SK-N-DZ (cell line): ENCODE measurements at regions not wholly inside any gene's neighbourhood (a gene's known extent, or its start where the extent isn't known, plus 50 kb on each side); places are given as distances from the start of the nearest gene placed in this dataset.
"Not testable (repeated sequence)": the region's sequence is repeated elsewhere in the genome, so short reads cannot be mapped to it uniquely, and the experiment has no call there.

Source experiments
- DNase-seq: peaks from one replicate; pipeline ENCODE4 v3.0.0-alpha.2; 2015; ENCODE audit warnings: low spot score

DNA sequence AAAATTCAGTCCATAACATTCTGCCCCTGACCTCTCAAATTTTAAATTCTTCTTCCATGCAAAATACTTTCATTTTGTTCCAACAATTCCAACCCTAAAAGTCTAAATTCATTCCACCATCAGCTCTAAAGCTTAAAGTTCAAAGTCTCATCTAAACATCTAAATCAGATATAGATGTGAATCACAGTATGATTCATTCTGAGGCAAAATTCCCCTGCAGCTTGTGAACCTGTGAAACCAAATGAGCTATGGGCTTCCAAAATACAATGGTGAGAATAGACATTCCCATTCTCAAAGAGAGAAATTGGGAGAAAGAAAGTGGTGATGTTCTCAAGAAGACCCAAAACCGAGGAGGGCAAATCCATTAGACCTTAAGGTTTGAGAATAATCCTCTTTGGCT, 309.8 kb downstream of the HIVEP2 start:
- no peak for DNase-seq

DNA sequence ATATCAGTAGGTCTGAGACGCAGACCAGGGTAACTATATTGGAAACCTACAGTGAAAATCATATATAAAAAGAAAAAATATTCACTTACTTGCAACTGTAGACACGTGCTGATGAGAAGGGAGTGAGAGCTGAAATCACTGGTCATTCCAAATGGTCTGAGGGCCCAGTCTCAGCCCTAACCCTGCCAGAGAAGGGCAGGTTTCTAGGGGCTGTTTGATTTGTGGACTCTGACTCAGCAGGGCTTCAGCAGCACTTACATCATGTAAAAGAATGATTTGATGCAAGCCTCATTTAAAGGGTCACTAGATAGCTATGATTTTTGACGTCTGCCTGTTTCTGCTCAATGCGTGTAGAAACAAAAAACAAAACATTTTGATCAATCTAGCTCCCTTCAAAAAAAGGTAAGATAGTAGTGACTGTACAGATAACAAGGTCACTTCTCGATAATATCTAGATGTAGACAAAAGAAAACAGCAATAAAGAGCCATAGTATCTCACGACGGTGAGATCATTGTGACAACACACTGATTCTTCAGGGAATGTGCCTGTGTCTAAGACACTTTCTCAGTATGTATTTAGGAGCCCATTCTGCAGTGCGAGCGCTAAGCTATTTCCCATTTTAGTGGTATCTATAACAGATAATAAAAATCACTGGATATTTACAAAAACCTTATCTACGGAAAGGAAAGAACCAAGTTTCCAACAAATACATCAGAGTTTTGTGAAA, 307.2 kb downstream of the HIVEP2 start:
- DNase-seq: no peak

DNA sequence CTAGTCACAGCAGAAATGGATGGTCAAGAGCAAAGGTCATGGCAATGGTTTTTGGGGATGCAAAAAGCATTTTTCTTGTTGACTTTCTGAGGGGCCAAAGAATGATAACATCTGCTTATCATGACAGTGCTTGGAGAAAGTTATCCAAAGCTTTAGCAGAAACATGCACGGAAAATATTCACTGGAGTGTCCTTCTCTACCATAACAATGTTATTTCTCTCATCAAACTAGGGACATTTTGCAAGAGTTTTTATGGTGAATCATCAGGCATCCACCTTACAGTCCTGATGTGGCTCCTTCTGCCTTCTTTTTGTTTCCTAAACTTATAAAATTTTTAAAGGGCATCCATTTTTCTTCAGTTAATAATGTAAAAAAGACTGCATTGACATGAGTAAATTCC, 302.3 kb downstream of the HIVEP2 start:
- no peak for DNase-seq

DNA sequence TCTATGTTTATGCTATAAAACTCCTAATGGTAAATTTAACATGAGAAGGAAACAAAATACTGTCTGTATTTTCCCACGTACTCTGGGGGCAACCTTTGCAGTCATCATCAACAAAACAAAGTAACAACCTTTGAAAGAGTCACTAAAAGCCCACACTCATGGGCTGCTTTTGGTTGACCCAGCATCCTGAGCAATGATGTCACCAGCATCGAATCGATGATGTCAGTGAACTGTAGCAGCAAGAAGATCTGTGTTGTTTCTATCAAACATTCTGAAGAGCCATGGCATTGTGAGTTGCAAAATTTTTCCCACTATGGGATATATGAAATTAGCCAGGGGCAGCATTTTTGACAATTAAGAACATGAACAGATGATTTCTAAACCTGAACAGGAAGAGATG, 300.1 kb downstream of the HIVEP2 start:
- no peak for DNase-seq

DNA sequence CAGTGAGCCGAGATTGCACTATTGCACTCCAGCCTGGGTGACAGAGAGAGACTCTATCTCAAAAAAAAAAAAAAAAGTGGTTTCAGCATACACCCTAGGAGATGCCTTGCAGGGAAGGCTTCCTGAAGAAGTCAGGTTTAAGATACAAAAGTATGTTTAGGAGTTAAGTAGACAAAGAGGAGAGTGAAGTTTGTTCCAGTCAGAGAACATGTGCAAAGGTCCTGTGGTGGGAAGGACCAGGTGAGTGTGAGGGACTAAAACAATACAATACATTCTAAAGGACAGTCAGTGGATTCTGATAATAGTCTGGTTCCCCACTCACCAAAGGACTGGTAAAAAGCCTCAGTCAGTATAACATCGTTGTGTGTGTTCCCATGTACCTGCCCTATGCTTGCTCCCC, 299.3 kb downstream of the HIVEP2 start:
- DNase-seq: no peak

DNA sequence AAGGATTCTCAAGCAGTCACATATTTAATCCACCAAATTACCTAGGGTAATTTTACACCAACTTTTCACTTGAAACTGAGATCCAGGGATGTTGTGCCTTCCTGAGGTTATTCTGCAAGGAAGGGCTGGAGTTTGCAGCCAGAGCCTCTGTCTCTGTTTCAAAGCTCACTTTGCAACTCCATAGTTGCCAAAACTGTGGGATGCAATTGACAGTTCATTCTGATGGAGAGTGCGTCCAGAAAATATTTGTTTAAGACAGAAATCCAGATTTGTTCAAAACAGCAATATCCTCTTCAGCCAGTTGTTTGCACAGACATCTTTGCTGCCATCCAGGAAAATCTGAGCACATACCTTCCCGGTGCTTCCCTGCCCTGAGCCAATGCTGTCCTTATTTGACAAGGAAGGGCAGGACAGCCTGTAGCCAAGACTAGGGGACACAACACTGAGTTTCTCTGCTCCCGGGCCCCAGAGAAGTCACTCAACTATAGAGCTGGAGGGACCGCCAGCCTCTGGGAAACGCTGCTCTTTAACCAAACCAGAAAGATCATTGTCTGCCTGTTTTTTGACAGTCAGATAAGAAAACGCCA, 297.4 kb downstream of the HIVEP2 start:
- no peak for DNase-seq

DNA sequence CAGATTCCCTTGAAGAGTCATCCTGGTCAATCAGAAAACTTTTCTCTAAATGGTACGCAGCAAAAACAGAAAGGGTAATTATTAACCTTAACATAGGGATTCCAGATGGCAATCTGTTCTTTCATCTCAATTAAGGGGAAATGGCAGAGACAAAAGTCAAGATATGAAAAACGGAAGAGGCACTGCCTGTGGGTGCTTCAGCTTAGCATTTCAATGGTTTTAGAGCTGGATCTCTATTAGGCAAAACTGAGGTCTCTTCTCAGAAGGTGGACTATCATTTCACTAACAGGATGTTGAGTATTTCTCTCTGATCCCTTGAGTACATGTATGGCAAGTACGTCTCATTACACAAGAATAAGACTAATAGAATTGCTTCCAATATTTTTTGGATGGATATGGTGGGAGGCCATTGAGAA, 296.9 kb downstream of the HIVEP2 start:
- DNase-seq: peak; percentile 73

DNA sequence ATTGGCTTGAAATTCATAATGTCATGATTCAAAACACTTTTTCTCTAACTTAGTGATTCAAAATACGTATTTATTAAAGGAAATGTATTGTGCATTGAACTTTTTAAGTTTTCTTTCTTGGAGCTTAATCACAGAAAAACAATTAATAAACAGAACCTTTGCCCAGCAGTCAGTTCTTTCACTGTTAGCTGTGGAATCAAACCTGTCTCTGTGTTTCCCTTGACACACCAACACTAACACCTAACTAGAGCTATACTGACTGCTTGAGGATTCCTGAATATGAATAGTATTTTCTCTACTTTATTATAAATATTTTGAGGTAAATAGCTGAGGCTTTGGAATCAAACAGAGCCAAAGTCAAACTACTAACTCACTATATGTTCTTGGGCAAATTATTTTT, 296.4 kb downstream of the HIVEP2 start:
- no peak for DNase-seq

DNA sequence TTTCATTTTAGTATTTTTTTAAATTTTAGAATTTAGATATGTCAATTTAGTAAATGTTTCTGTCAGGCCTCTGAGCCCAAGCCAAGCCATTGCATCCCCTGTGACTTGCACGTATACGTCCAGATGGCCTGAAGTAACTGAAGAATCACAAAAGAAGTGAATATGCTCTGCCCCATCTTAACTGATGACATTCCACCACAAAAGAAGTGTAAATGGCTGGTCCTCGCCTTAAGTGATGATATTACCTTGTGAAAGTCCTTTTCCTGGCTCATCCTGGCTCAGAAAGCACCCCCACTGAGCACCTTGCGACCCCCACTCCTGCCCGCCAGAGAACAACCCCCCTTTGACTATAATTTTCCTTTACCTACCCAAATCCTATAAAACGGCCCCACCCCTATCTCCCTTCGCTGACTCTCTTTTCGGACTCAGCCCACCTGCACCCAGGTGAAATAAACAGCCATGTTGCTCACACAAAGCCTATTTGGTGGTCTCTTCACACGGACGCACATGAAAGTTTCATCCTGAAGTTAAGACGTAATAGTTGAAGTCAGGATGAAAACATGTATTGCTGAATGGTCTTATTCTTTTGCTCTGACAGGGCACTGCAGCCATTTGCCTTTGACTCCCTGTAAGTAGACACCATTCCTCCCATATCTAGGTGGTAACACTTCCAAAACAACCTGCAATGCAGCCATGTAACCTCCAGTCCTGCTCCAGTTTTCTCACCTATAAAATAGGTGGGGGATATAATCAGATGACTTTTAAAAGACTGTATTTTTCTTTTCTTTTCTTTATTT, 295.3 kb downstream of the HIVEP2 start:
- not testable (repeated sequence) for DNase-seq

DNA sequence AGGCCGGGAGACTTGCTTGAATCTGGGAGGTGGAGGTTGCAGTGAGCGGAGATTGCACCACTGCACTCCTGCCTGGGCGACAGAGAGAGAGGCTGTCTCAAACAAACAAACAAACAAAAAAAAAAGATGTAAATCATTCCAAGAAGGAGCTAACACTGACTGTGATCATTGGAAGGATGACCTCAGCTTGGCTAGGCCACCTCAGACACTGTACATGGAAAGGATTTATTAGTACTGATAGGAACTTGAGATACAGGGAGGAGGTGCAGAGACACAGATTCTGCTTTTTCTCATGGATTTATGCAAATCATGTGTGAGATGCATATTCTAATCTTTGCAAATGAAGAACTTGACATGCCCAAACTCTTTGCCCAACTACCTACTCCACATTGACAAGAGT, 293.6 kb downstream of the HIVEP2 start:
- DNase-seq: no peak

DNA sequence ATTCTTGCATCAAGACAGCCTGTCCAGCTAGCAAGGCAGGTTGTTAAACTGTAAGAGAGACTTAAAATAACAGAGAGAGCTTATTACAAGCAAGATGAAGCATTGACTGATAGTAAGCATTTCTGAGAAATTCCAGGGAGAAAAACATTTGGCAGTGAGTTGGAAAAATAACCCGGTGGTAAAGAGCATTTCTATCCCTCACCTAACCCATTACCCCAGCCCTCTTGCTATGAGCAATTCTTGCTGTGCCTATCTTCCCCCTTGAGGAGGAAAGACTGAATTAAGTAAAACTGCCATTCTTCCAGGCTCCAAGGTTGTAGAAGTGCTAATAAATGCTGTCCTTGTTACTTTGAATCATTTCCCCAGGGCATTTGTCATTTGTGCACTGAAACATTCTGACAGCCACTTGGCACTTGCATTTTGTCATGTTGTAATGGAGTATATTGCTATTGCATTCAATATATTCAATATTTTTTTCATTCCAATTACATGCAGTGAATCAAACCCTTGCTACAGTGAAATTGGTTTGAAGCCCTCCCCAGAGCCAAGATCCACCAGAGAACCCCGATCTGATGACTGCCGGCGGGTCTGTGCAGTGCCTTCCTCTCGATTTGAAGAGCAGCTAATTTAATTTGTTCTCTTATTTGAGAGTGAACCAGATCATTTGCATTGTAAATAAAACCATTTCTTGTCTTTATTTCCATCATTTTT, 291.1 kb downstream of the HIVEP2 start:
- DNase-seq: no peak

DNA sequence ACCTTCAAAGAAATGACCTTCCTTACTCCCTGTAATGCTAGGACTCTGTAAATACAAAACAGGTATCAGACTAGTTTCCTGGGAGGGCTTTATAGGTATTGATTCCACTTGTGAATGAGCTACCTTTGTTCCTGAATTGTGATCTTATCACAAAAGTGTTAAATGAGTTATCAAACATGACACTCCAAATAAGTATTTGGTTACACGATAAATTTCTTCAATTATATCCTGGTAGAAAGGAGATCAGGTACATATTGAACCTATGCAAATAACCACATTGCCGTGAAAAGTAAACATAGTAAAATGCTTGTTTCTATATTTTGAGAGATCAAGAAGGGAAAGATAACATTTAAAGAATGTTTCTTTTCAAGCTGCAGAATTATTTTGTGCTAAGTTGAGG, 285.3 kb downstream of the HIVEP2 start:
- no peak for DNase-seq

DNA sequence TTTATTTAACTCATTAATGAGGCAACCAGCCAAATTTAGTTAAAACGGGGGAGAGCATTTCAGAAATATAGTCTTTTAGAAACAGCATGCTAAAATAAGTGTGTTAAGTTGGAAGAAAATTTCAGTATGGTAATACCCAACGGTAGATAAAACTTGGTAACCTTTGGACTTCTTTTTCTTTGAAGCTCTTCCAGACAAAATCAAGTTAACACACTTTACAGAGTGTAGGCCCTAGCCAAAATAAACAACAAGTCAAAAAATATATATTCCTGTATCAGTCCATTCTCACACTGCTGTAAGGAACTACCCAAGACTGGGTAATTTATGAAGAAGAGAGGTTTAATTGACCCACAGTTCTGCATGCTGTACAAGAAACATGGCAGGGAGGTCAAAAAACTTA, 279.6 kb downstream of the HIVEP2 start:
- DNase-seq: no peak

DNA sequence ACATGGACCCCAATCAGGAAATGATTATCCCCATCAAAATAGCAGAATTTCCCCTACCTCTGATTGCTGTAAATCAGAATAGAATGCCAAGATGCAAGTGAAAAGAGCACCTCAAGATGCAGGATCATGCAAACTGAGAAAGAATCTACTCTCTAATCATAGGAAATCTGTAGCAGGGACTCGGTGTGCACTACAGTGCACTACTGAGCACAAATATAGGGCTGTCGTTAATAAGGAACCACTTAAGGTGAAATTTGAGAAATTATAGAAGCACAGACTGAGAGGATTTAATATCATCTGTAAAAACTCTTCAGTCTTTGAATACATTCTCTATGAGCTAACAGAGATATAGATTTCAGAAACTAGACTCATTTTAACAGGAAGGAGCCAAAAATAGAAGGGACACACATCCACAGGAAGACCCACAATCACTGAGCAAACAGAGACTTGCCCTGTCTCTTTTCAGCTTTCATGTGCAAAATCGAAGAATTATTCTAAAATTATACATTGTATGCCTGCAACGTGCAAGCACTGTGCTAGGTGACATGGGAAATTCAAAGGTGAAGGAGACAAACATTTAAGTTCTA, 278.3 kb downstream of the HIVEP2 start:
- no peak for DNase-seq

DNA sequence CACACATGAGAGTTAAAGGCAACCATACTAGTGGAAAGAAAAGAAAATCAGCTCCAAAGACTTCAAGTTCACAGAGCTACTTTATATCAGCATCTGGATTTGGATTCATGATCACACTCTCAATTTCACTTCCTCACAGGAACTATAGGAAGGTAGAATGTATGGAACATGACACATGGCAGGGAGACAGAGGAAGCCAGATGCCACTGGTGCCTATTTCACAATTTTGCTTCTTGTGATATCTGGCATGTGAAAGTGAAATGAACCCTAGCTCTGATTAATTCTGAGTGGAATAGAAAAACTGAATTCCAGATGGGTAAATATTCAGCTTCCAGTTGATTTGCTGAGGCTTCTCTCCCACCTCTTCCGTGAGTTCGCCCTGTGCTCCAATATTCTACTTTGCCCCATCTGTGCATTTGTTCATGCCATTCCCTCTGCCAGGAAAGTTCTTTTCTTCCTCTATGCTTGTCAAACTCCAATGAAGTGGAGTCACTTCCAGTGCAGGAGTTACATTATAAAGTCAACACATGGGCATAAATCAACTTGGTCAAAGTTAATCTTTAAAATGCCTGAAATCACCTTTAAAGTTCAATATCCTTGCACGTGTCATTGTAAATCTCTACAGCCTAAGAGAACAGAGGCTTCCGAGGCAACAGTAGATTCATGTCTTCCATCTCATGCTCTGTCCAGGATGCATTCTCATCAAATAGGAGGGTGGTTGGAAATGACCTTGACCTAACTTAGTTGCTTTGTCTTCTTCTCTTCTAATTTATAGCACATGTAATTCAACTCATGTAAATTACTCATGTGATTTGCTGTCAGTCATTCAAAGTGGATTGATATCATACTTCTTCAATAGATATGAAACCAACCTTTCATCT, 275.3 kb downstream of the HIVEP2 start:
- no peak for DNase-seq

DNA sequence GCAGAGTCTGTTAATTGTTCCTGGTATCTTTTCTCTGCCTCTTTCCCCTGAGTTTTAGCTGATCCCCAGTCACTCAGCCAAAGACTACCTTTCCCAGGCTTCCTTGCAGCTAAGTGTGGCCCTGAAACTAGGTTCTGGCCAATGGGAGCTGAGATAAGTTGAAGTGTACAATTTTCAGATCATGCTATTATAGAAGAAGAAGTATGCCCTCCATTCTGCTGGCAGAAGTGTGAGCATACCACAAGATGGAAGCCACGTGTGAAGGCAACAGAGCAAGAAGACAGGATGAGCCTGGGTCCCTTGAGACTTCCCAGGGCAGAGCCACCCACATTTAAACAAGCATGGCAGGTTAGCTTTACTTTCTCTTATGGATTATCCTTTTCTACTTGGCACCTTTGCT, 273.2 kb downstream of the HIVEP2 start:
- no peak for DNase-seq

DNA sequence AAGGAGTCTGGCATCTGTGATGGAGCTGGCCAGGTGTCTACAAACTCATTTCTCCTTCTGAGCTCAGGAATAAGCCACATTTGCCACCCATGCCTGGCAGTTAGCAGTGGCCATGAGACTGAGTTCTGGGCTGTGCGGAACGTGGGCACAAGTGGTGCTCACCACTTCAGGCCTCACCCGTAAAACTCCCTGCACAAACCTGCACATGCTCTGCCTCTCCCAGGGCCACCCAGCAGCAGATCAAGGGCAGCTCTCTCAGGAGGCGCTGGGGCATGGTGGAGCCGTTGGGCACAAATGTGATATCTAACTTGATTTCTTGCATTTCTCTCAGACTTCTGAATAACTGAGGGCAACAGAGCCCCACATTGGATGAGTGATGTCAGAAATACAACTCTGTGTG, 269.5 kb downstream of the HIVEP2 start:
- DNase-seq: no peak

DNA sequence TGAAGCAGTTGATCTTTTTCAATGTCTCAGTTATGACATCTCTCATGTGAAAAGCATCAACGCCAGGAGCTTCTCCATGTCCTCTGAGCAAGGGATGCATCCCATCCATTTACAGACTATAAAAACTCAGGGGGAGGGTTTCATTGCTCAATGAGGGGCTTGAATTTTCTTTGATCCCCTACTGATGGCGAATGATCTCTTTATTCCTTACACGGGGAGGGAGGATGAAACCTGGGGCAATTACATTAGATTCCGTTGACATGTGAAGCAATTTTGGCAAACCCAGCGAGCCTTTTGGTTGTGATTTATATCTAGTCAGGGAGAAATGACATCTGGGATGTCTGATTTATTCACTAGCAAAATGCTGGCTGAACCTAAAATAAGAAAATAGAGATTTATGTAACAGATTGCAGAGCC, 268.9 kb downstream of the HIVEP2 start:
- no peak for DNase-seq

DNA sequence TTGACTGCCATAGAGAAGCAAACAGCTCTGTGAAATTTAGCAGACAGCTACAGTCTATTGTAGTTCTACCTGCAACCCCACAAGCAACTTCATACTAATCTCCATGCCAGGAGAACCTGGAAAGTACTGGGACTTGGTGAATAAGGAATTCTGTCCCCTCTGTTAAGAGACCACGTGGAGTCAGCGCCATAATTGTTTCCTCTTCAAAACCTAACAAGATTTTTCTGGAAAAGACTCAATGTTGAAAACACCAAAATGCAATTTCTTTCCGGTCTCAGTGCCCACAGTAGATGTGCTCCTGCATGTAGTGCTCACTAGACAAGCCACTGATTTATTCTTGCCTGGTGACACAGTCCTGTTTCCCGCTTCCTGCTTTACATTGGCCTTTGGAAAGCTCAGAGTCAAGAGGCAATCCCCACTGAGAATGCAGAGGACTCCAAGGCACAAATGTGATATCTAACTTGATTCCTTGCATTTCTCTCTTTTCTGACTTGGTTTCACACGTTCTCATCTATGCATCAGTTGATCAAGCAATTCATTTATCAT, 268.3 kb downstream of the HIVEP2 start:
- DNase-seq: no peak

DNA sequence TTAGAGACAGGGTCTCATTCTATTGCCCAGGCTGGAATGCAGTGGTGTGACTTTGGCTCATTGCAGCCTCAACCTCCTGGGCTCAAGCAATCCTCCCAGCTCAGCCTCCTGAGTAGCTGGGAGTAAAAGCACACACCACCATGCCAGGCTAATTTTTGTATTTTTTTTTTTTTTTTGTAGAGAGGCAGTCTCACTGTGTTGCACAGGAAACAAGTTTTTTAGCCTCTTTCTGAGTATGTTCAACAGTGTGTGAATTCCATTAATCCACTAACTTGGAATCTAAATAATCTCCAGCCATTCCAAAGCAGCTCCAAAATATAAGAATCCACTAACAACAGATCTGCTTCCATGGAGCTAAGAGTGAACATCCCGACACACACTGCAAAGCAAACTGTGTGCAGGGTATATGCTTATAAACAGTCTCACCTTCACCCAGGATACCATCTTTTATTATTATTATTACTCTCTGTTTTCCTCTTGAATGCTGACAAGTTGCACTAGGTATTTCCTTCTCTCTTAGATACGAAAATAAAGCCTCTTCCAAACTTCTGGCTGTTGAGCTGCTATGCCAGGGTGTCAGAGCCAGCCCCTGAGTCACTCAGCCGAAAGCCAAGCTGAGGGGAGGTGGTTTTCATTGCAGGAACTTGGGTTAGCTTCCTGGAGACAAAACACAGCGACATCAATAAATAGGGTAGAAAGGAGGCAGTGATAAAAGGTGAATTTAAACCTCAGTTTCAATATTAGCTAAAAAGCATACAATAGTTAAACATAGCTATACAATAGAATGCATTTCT, 264.9 kb downstream of the HIVEP2 start:
- DNase-seq: no peak
